ENCODE measurements at regions not wholly inside any gene's neighbourhood (a gene's known extent, or its start where the extent isn't known, plus 50 kb on each side); places are given as distances from the start of the nearest gene placed in this dataset.

DNA sequence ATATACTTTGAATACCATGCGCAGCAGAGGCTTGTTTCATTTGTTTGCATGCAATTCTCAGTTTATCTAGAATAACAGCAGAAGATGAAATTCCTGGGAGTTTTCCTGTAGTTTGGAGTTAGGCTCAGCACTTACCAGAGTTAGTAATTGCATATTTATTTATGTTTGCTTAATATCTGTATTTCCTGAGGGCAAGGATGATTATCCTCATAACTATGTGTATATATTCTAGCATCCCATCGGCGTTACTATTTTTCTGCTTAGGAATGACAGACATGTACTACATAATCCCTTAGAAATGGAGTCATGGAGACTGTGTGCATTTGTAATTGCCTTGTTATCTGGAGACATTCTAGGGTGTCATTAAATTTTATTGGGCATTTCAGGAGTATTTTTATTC is 1184.8 kb downstream of the DTWD2 start:
- peak; percentile 73 for DNase-seq (ENCODE audit: low read depth)
- H3K4me3 ChIP-seq (ENCODE audit: control insufficient read depth, low read depth, low read length): no peak overlapping the region
- TF ChIP-seq, protein P1, sequence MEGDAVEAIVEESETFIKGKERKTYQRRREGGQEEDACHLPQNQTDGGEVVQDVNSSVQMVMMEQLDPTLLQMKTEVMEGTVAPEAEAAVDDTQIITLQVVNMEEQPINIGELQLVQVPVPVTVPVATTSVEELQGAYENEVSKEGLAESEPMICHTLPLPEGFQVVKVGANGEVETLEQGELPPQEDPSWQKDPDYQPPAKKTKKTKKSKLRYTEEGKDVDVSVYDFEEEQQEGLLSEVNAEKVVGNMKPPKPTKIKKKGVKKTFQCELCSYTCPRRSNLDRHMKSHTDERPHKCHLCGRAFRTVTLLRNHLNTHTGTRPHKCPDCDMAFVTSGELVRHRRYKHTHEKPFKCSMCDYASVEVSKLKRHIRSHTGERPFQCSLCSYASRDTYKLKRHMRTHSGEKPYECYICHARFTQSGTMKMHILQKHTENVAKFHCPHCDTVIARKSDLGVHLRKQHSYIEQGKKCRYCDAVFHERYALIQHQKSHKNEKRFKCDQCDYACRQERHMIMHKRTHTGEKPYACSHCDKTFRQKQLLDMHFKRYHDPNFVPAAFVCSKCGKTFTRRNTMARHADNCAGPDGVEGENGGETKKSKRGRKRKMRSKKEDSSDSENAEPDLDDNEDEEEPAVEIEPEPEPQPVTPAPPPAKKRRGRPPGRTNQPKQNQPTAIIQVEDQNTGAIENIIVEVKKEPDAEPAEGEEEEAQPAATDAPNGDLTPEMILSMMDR (IDR thresholded peaks at IDR 0.05; ENCODE audit: control insufficient read depth, insufficient read depth, low read depth, low read length, missing control alignments): no peak

DNA sequence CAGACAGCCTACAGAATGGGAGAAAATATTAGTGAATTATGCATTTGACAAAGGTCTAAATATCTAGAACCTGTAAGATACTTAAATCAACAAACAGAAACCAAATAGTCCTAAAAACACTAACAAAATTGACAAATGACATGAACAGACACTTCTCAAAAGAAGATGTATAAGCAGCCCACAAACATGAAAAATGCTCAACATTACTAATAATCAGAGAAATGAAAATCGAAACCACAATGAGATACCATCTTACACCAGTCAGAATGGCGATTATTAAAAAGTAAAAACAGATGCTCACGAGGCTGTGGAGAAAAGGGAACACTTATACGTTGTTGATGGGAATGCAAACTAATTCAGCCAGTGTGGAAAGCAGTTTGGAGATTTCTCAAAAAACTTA is 1186.8 kb downstream of the DTWD2 start:
- TF ChIP-seq, protein P1 (IDR thresholded peaks at IDR 0.05; ENCODE audit: control insufficient read depth, insufficient read depth, low read depth, low read length, missing control alignments): no peak
- DNase-seq (ENCODE audit: low read depth): no peak
- no peak overlapping the region for H3K4me3 ChIP-seq (ENCODE audit: control insufficient read depth, low read depth, low read length)

DNA sequence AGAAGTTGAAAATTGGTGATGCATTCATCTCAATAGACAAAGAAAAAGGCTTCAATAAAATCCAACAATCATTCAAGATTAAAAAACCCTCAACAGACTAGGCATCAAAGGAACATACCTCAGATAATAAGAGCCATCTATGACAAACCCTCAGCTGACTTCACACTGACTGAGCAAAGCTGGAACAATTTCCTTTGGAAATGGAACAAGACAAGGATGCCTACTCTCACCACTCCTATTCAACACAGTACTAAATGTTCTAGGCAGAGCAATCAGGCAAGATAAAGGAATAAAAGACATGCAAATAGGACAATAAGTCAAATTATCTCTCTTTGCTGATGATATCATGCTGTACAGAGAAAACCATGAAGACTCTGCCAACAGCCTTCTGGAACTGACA is 1188.1 kb downstream of the DTWD2 start:
- no peak for DNase-seq (ENCODE audit: low read depth)
- TF ChIP-seq, protein P1 (IDR thresholded peaks at IDR 0.05; ENCODE audit: control insufficient read depth, insufficient read depth, low read depth, low read length, missing control alignments): no peak
- H3K4me3 ChIP-seq (ENCODE audit: control insufficient read depth, low read depth, low read length): no peak overlapping the region

DNA sequence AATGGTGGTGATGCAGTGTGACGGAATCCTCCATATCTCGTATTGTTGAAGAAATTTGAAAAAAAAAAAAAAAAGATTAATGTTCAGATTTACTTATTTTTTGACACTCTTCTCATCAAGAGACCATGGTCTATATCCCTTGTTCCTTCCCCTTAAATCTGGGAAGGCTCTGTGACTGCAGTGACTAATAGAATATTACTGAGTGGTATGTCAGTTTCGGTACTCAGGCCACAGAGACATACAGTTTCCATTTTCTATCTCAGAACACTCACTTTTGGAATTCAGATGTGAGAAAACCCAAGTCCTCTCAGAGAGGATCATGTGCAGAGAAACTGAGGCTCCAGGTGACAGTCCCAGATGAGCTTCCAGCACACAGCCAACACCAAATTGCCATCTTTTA is 1193.5 kb downstream of the DTWD2 start:
- DNase-seq (ENCODE audit: low read depth): no peak
- TF ChIP-seq, protein P1 (IDR thresholded peaks at IDR 0.05; ENCODE audit: control insufficient read depth, insufficient read depth, low read depth, low read length, missing control alignments): no peak
- no peak overlapping the region for H3K4me3 ChIP-seq (ENCODE audit: control insufficient read depth, low read depth, low read length)

DNA sequence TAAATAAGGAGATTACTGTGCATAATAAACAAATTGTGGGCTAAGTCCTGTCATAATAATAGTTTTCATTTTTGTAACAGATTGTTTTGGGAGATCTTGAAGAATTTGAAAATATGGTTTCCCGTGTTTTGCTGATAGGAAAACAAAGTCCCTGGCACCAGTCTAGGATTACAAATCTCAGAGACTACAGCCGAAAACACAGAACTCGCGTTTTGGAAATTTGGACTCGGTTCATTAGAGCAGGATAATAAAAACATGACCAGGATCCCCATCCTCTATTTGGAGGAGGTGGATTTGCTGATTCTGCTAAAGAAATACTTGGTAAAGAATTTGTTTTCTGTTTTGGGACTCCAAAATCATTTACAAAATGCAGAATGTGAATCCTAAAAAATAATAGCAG is 1194.4 kb downstream of the DTWD2 start:
- DNase-seq (ENCODE audit: low read depth): no peak
- H3K4me3 ChIP-seq (ENCODE audit: control insufficient read depth, low read depth, low read length): no peak overlapping the region
- TF ChIP-seq, protein P1 (IDR thresholded peaks at IDR 0.05; ENCODE audit: control insufficient read depth, insufficient read depth, low read depth, low read length, missing control alignments): no peak

DNA sequence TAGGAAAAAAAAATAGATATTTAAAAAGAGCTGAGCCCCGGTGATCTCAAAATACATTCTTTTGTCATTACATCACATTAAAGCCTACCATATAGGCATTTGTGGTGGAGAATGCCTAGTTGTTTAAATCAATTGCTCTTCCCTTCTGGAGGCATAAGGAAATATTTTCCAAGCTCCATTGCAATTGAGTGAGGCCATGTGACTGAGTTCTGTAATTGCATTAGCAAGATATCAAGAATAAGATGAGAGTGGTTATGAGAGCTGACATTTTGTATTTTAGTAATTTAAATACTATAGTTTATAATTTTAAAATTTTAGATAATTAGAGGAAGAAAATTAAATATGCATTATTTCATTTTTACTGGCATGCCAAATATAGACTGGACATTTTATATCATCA is 1195.9 kb downstream of the DTWD2 start:
- H3K4me3 ChIP-seq (ENCODE audit: control insufficient read depth, low read depth, low read length): no peak overlapping the region
- DNase-seq (ENCODE audit: low read depth): no peak
- TF ChIP-seq, protein P1 (IDR thresholded peaks at IDR 0.05; ENCODE audit: control insufficient read depth, insufficient read depth, low read depth, low read length, missing control alignments): no peak

DNA sequence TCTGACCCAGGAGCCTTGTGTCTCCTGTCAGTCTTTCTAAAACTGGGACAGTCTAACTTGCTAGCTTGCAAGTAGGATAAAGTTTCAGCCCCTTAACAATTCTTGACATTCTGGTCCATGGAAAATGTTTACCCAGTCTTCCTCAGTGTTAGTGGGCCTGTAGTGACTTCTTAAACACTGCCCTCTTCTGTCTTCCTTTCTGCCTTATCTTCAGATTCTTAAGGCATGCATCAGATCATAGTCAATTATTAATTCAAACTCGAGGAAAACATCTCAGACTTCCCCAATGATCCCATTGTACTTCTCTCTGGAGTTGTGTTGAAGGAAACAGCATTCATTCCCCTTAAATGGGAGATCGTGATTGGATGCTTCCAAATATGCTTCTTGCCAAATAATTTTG is 1199.8 kb downstream of the DTWD2 start:
- DNase-seq (ENCODE audit: low read depth): no peak
- TF ChIP-seq, protein P1 (IDR thresholded peaks at IDR 0.05; ENCODE audit: control insufficient read depth, insufficient read depth, low read depth, low read length, missing control alignments): no peak
- no peak overlapping the region for H3K4me3 ChIP-seq (ENCODE audit: control insufficient read depth, low read depth, low read length)
